ENCODE measurements at regions not wholly inside any gene's neighbourhood (a gene's known extent, or its start where the extent isn't known, plus 50 kb on each side); places are given as distances from the start of the nearest gene placed in this dataset.

- Histone ChIP-seq H3K36me3 (ENCODE audit: control insufficient read depth, insufficient read depth, low read length) (no peaks in the 10 kb centered on the region), H3K4me3 (ENCODE audit: low read depth, low read length) (no peak overlapping the region), H3K27ac (ENCODE audit: insufficient read depth, low read length, poor library complexity, severe bottlenecking) (no peak overlapping the region), H3K9me3 (ENCODE audit: control insufficient read depth in 2 of 2, low read length in 2 of 2) (no peaks in the 10 kb centered on the region), H3K27me3 (ENCODE audit: control insufficient read depth, insufficient read depth, low read length) (peaks cover 5% of the 10 kb centered on the region), H3K4me1 (ENCODE audit: control insufficient read depth, insufficient read depth, low read length, poor library complexity, severe bottlenecking) (no peaks in the 10 kb centered on the region)
- peaks cover 5% of the 10 kb centered on the region for H3K27me3 Mint-ChIP-seq
- DNase-seq: no peak
- H3K4me3 Mint-ChIP-seq: no peak overlapping the region
- H3K36me3 Mint-ChIP-seq: no peaks in the 10 kb centered on the region
- no peak for ATAC-seq (ENCODE audit: low read depth in 2 of 2)
- no peak overlapping the region for H3K27ac Mint-ChIP-seq
- peaks cover 0 to 3% (median 0%) of the 10 kb centered on the region in 4 donors for H3K4me1 Mint-ChIP-seq
- peaks cover 0 to 3% (median 2%) of the 10 kb centered on the region in 7 donors for H3K9me3 Mint-ChIP-seq
Observed at GRCh38 chr14:66234411-66234810, 251.8 kb upstream of the CCDC196 start.

- Mint-ChIP-seq H3K4me3 (no peak overlapping the region), H3K4me1 (peaks cover 0 to 3% (median 0%) of the 10 kb centered on the region in 4 donors), H3K36me3 (no peaks in the 10 kb centered on the region), H3K27me3 (peaks cover 10% of the 10 kb centered on the region), H3K9me3 (peaks cover 0 to 2% (median 0%) of the 10 kb centered on the region in 7 donors), H3K27ac (no peak overlapping the region)
- DNase-seq (no peak), ATAC-seq (ENCODE audit: low read depth in 2 of 2) (no peak)
- Histone ChIP-seq H3K4me3 (ENCODE audit: low read depth, low read length) (no peak overlapping the region), H3K36me3 (ENCODE audit: control insufficient read depth, insufficient read depth, low read length) (no peaks in the 10 kb centered on the region), H3K27me3 (ENCODE audit: control insufficient read depth, insufficient read depth, low read length) (peaks cover 5% of the 10 kb centered on the region), H3K9me3 (ENCODE audit: control insufficient read depth in 2 of 2, low read length in 2 of 2) (no peaks in the 10 kb centered on the region), H3K27ac (ENCODE audit: insufficient read depth, low read length, poor library complexity, severe bottlenecking) (no peak overlapping the region), H3K4me1 (ENCODE audit: control insufficient read depth, insufficient read depth, low read length, poor library complexity, severe bottlenecking) (no peaks in the 10 kb centered on the region)
Observed at GRCh38 chr14:66237741-66238140, 248.4 kb upstream of the CCDC196 start.

GRCh38 chr14:66238969-66239368 lies 247.2 kb upstream of the CCDC196 start:
- Histone ChIP-seq H3K4me1 (ENCODE audit: control insufficient read depth, insufficient read depth, low read length, poor library complexity, severe bottlenecking) (no peaks in the 10 kb centered on the region), H3K9me3 (ENCODE audit: control insufficient read depth in 2 of 2, low read length in 2 of 2) (no peaks in the 10 kb centered on the region), H3K36me3 (ENCODE audit: control insufficient read depth, insufficient read depth, low read length) (no peaks in the 10 kb centered on the region), H3K4me3 (ENCODE audit: low read depth, low read length) (no peak overlapping the region), H3K27me3 (ENCODE audit: control insufficient read depth, insufficient read depth, low read length) (peaks cover 3% of the 10 kb centered on the region), H3K27ac (ENCODE audit: insufficient read depth, low read length, poor library complexity, severe bottlenecking) (no peak overlapping the region)
- DNase-seq (no peak), ATAC-seq (ENCODE audit: low read depth in 2 of 2) (no peak)
- no peaks in the 10 kb centered on the region for H3K4me1 Mint-ChIP-seq
- no peaks in the 10 kb centered on the region for H3K36me3 Mint-ChIP-seq
- H3K27me3 Mint-ChIP-seq: peaks cover 5% of the 10 kb centered on the region
- peaks cover 0 to 2% (median 0%) of the 10 kb centered on the region in 7 donors for H3K9me3 Mint-ChIP-seq
- H3K27ac Mint-ChIP-seq: no peak overlapping the region
- H3K4me3 Mint-ChIP-seq: no peak overlapping the region

GRCh38 chr14:66239589-66239988 lies 246.6 kb upstream of the CCDC196 start:
- DNase-seq (no peak), ATAC-seq (ENCODE audit: low read depth in 2 of 2) (no peak)
- Mint-ChIP-seq H3K27me3 (peaks cover 5% of the 10 kb centered on the region), H3K4me1 (no peaks in the 10 kb centered on the region), H3K27ac (peak overlapping the region in 1 of 3 donors; percentile 49), H3K9me3 (peaks cover 0 to 2% (median 0%) of the 10 kb centered on the region in 7 donors), H3K36me3 (no peaks in the 10 kb centered on the region), H3K4me3 (no peak overlapping the region)
- H3K27ac ChIP-seq (ENCODE audit: insufficient read depth, low read length, poor library complexity, severe bottlenecking): no peak overlapping the region
- no peaks in the 10 kb centered on the region for H3K4me1 ChIP-seq (ENCODE audit: control insufficient read depth, insufficient read depth, low read length, poor library complexity, severe bottlenecking)
- no peak overlapping the region for H3K4me3 ChIP-seq (ENCODE audit: low read depth, low read length)
- no peaks in the 10 kb centered on the region for H3K36me3 ChIP-seq (ENCODE audit: control insufficient read depth, insufficient read depth, low read length)
- H3K27me3 ChIP-seq (ENCODE audit: control insufficient read depth, insufficient read depth, low read length): peaks cover 3% of the 10 kb centered on the region
- H3K9me3 ChIP-seq (ENCODE audit: control insufficient read depth in 2 of 2, low read length in 2 of 2): no peaks in the 10 kb centered on the region

- H3K27ac ChIP-seq (ENCODE audit: insufficient read depth, low read length, poor library complexity, severe bottlenecking): no peak overlapping the region
- Mint-ChIP-seq H3K27ac (no peak overlapping the region), H3K27me3 (peaks cover 5% of the 10 kb centered on the region), H3K4me3 (no peak overlapping the region), H3K36me3 (no peaks in the 10 kb centered on the region), H3K9me3 (peaks cover 0 to 2% (median 0%) of the 10 kb centered on the region in 7 donors), H3K4me1 (no peaks in the 10 kb centered on the region)
- ATAC-seq (ENCODE audit: low read depth in 2 of 2) (no peak), DNase-seq (no peak)
- no peaks in the 10 kb centered on the region for H3K36me3 ChIP-seq (ENCODE audit: control insufficient read depth, insufficient read depth, low read length)
- H3K4me1 ChIP-seq (ENCODE audit: control insufficient read depth, insufficient read depth, low read length, poor library complexity, severe bottlenecking): no peaks in the 10 kb centered on the region
- peaks cover 3% of the 10 kb centered on the region for H3K27me3 ChIP-seq (ENCODE audit: control insufficient read depth, insufficient read depth, low read length)
- H3K4me3 ChIP-seq (ENCODE audit: low read depth, low read length): no peak overlapping the region
- H3K9me3 ChIP-seq (ENCODE audit: control insufficient read depth in 2 of 2, low read length in 2 of 2): no peaks in the 10 kb centered on the region
Observed at GRCh38 chr14:66240105-66240504, 246.1 kb upstream of the CCDC196 start.

- no peak for DNase-seq
- peaks cover 5% of the 10 kb centered on the region for H3K27me3 Mint-ChIP-seq
- no peak overlapping the region for H3K4me3 Mint-ChIP-seq
- H3K27me3 ChIP-seq (ENCODE audit: control insufficient read depth, insufficient read depth, low read length): no peaks in the 10 kb centered on the region
- no peaks in the 10 kb centered on the region for H3K4me1 Mint-ChIP-seq
- H3K36me3 Mint-ChIP-seq: no peaks in the 10 kb centered on the region
- H3K4me1 ChIP-seq (ENCODE audit: control insufficient read depth, insufficient read depth, low read length, poor library complexity, severe bottlenecking): no peaks in the 10 kb centered on the region
- no peak overlapping the region for H3K27ac ChIP-seq (ENCODE audit: insufficient read depth, low read length, poor library complexity, severe bottlenecking)
- H3K9me3 ChIP-seq (ENCODE audit: control insufficient read depth in 2 of 2, low read length in 2 of 2): no peaks in the 10 kb centered on the region
- no peak overlapping the region for H3K4me3 ChIP-seq (ENCODE audit: low read depth, low read length)
- H3K27ac Mint-ChIP-seq: no peak overlapping the region
- H3K9me3 Mint-ChIP-seq: peaks cover 0 to 4% (median 0%) of the 10 kb centered on the region in 7 donors
- no peak for ATAC-seq (ENCODE audit: low read depth in 2 of 2)
- H3K36me3 ChIP-seq (ENCODE audit: control insufficient read depth, insufficient read depth, low read length): no peaks in the 10 kb centered on the region
Observed at GRCh38 chr14:66242001-66242400, 244.2 kb upstream of the CCDC196 start.

GRCh38 chr14:66244834-66245233 lies 241.3 kb upstream of the CCDC196 start:
- no peak overlapping the region for H3K27ac ChIP-seq (ENCODE audit: insufficient read depth, low read length, poor library complexity, severe bottlenecking)
- Mint-ChIP-seq H3K27me3 (peaks cover 9% of the 10 kb centered on the region), H3K4me3 (peak overlapping the region in 1 of 4 donors; percentile 64), H3K4me1 (no peaks in the 10 kb centered on the region), H3K36me3 (no peaks in the 10 kb centered on the region), H3K27ac (no peak overlapping the region), H3K9me3 (peaks cover 0 to 2% (median 0%) of the 10 kb centered on the region in 7 donors)
- DNase-seq: no peak
- no peaks in the 10 kb centered on the region for H3K36me3 ChIP-seq (ENCODE audit: control insufficient read depth, insufficient read depth, low read length)
- H3K4me3 ChIP-seq (ENCODE audit: low read depth, low read length): no peak overlapping the region
- no peaks in the 10 kb centered on the region for H3K9me3 ChIP-seq (ENCODE audit: control insufficient read depth in 2 of 2, low read length in 2 of 2)
- H3K4me1 ChIP-seq (ENCODE audit: control insufficient read depth, insufficient read depth, low read length, poor library complexity, severe bottlenecking): no peaks in the 10 kb centered on the region
- H3K27me3 ChIP-seq (ENCODE audit: control insufficient read depth, insufficient read depth, low read length): no peaks in the 10 kb centered on the region
- no peak for ATAC-seq (ENCODE audit: low read depth in 2 of 2)

- ATAC-seq (ENCODE audit: low read depth in 2 of 2) (no peak), DNase-seq (no peak)
- H3K4me1 ChIP-seq (ENCODE audit: control insufficient read depth, insufficient read depth, low read length, poor library complexity, severe bottlenecking): no peaks in the 10 kb centered on the region
- H3K4me3 Mint-ChIP-seq: no peak overlapping the region
- no peak overlapping the region for H3K27ac Mint-ChIP-seq
- peaks cover 4% of the 10 kb centered on the region for H3K27me3 ChIP-seq (ENCODE audit: control insufficient read depth, insufficient read depth, low read length)
- no peaks in the 10 kb centered on the region for H3K36me3 ChIP-seq (ENCODE audit: control insufficient read depth, insufficient read depth, low read length)
- peaks cover 0 to 4% (median 0%) of the 10 kb centered on the region in 7 donors for H3K9me3 Mint-ChIP-seq
- no peak overlapping the region for H3K4me3 ChIP-seq (ENCODE audit: low read depth, low read length)
- H3K4me1 Mint-ChIP-seq: no peaks in the 10 kb centered on the region
- no peak overlapping the region for H3K27ac ChIP-seq (ENCODE audit: insufficient read depth, low read length, poor library complexity, severe bottlenecking)
- peaks cover 10% of the 10 kb centered on the region for H3K27me3 Mint-ChIP-seq
- no peaks in the 10 kb centered on the region for H3K36me3 Mint-ChIP-seq
- no peaks in the 10 kb centered on the region for H3K9me3 ChIP-seq (ENCODE audit: control insufficient read depth in 2 of 2, low read length in 2 of 2)
Observed at GRCh38 chr14:66247662-66248193, 238.4 kb upstream of the CCDC196 start.

All from CD4-positive, CD25-positive, alpha-beta regulatory T cell (primary cell).